AG09309 (cell line): ENCODE measurements at regions not wholly inside any gene's neighbourhood (a gene's known extent, or its start where the extent isn't known, plus 50 kb on each side); places are given as distances from the start of the nearest gene placed in this dataset.

Experiments
- DNase-seq: peaks from one replicate; pipeline ENCODE4 v3.0.0-alpha.2; 2010; ENCODE audit warnings: low read depth
- H3K4me3 ChIP-seq: 2 replicates; pipeline ENCODE4 v1.5.1; 2011; ENCODE audit warnings: mild to moderate bottlenecking, low read depth, low read length, moderate library complexity; ENCODE audit not compliant: control insufficient read depth
- TF ChIP-seq, protein P1 (sequence below): IDR thresholded peaks from 2 replicates; pipeline ENCODE4 v1.5.1; 2011; ENCODE audit warnings: mild to moderate bottlenecking, low read depth, low read length, inconsistent platforms; ENCODE audit not compliant: insufficient read depth, control insufficient read depth; ENCODE audit errors: missing control alignments

DNA sequence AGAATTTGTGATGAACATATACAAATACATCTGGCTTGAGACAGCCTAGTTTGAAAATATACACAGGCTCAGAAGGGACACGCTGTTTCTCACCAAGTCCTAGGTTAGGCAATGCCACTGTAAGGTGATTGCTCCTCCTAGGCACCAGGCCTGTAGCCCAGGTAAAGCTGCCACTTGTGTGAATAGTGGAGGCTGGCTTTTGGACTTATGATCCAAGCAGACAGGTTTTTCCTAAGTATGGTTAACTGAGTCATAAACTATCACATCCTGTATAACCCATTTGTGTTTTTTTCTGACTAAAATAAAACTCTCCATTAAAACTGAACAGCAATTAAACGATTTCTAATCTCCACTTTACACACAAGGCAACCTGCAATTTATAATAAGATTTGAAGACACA lies 81.0 kb downstream of the SEMA4F start:
- TF ChIP-seq, protein P1, sequence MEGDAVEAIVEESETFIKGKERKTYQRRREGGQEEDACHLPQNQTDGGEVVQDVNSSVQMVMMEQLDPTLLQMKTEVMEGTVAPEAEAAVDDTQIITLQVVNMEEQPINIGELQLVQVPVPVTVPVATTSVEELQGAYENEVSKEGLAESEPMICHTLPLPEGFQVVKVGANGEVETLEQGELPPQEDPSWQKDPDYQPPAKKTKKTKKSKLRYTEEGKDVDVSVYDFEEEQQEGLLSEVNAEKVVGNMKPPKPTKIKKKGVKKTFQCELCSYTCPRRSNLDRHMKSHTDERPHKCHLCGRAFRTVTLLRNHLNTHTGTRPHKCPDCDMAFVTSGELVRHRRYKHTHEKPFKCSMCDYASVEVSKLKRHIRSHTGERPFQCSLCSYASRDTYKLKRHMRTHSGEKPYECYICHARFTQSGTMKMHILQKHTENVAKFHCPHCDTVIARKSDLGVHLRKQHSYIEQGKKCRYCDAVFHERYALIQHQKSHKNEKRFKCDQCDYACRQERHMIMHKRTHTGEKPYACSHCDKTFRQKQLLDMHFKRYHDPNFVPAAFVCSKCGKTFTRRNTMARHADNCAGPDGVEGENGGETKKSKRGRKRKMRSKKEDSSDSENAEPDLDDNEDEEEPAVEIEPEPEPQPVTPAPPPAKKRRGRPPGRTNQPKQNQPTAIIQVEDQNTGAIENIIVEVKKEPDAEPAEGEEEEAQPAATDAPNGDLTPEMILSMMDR: no peak
- no peak for DNase-seq
- H3K4me3 ChIP-seq: no peak overlapping the region

- no peak overlapping the region for H3K4me3 ChIP-seq
- TF ChIP-seq, protein P1: no peak
- no peak for DNase-seq
Observed at GRCh38 chr2:74735564-74735963, 81.5 kb downstream of the SEMA4F start.

GRCh38 chr2:74736589-74736988 lies 82.5 kb downstream of the SEMA4F start:
- H3K4me3 ChIP-seq: no peak overlapping the region
- TF ChIP-seq, protein P1: no peak
- DNase-seq: no peak

GRCh38 chr2:74738586-74738985 lies 84.5 kb downstream of the SEMA4F start:
- DNase-seq: no peak
- TF ChIP-seq, protein P1: no peak
- H3K4me3 ChIP-seq: no peak overlapping the region

DNA sequence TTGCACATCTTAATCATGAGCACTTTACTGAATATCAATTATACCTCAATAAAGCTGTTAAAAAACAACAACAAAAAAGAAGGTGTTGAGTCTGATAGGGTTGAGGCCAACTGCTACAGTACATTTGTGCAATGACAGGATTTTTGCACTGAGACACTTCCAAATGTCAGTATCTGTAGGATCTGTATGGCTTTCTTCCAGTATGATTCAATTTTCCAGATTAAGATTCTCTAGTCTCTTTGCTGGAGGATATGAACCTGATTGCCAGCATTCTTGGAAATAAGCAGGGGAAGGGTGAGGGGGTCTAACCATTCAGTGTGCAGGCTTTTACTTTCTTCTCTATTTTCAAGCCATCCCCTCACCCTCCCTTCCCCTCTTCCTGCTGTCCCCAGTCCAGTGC lies 85.1 kb downstream of the SEMA4F start:
- H3K4me3 ChIP-seq: no peak overlapping the region
- TF ChIP-seq, protein P1: no peak
- DNase-seq: no peak

GRCh38 chr2:74739733-74740241 lies 85.7 kb downstream of the SEMA4F start:
- H3K4me3 ChIP-seq: no peak overlapping the region
- no peak for DNase-seq
- TF ChIP-seq, protein P1: no peak

DNA sequence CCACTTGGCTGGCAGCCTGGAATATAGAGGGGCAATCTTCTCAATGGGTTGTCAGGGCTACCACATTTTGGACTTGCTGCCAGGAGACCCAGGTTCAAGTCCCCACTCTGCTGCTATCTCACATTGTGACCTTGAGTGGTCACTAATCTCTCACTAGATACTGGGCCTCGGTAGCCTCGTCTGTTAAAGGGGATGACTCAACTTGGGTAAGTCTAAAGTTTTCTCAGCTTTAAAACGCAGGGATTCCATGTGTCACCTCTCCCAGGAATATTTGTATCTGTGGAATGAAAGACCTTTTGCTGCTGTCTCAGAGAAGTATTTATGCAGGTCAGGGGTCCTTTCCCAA lies 86.3 kb downstream of the SEMA4F start:
- no peak overlapping the region for H3K4me3 ChIP-seq
- DNase-seq: no peak
- TF ChIP-seq, protein P1: no peak
